Calu3 (cell line): ENCODE measurements at regions not wholly inside any gene's neighbourhood (a gene's known extent, or its start where the extent isn't known, plus 50 kb on each side); places are given as distances from the start of the nearest gene placed in this dataset.

Source experiments
- BruUV-seq: library from RNA; stranded (reverse); fragments of 400-500 nt; replicated peaks from 2 replicates; lab custom pipeline; 2021; lab: Mats Ljungman, UMichigan
- CTCF ChIA-PET: fragments of 300-600 bp; sonication (Branson Sonifier 250); formaldehyde crosslinking; loops from one replicate; lab custom pipeline; 2022; ENCODE audit warnings: antibody characterized with exemption; lab: Charles Lee
- DNase-seq: peaks from one replicate; pipeline ENCODE4 v3.0.0; 2022
- H3K27ac Mint-ChIP-seq: one replicate; pipeline ENCODE4 v1.8.0; 2022; ENCODE audit warnings: mixed read lengths; ENCODE audit not compliant: unreplicated experiment
- H3K27me3 Mint-ChIP-seq: one replicate; pipeline ENCODE4 v1.8.0; 2022; ENCODE audit warnings: mixed read lengths; ENCODE audit not compliant: unreplicated experiment
- H3K36me3 Mint-ChIP-seq: one replicate; pipeline ENCODE4 v1.8.0; 2022; ENCODE audit warnings: mild to moderate bottlenecking, moderate library complexity, mixed read lengths; ENCODE audit not compliant: insufficient read depth, unreplicated experiment
- H3K4me1 Mint-ChIP-seq: one replicate; pipeline ENCODE4 v1.8.0; 2022; ENCODE audit warnings: mild to moderate bottlenecking, low read depth, mixed read lengths; ENCODE audit not compliant: unreplicated experiment
- H3K4me3 Mint-ChIP-seq: one replicate; pipeline ENCODE4 v1.8.0; 2022; ENCODE audit warnings: mild to moderate bottlenecking, low read depth, moderate library complexity, mixed read lengths; ENCODE audit not compliant: unreplicated experiment
- H3K9me3 Mint-ChIP-seq: one replicate; pipeline ENCODE4 v1.8.0; 2022; ENCODE audit warnings: low read depth, mixed read lengths; ENCODE audit not compliant: unreplicated experiment
- CTCF ChIP-seq: fragments of 200-600 bp; IDR thresholded peaks from one replicate; pipeline ENCODE4 v1.8.0; 2022; ENCODE audit warnings: antibody characterized with exemption; ENCODE audit not compliant: unreplicated experiment
- intact Hi-C: fragments of 100-400 bp; cut with micrococcal nuclease; formaldehyde crosslinking; loops from one replicate; pipeline ENCODE4 v1.10.0; 2022; ENCODE audit not compliant: unreplicated experiment

- Mint-ChIP-seq H3K27ac (no peak overlapping the region), H3K4me1 (no peaks in the 10 kb centered on the region), H3K36me3 (peaks cover 3% of the 10 kb centered on the region), H3K9me3 (peaks cover 5% of the 10 kb centered on the region), H3K4me3 (no peak overlapping the region), H3K27me3 (peaks cover 7% of the 10 kb centered on the region)
- TF ChIP-seq CTCF = no peak
- CTCF ChIA-PET = no interaction called here
- DNase-seq = no peak
- no TSS peak for BruUV-seq
- intact Hi-C loops = no loop called here
Observed at GRCh38 chr13:20291037-20291436, 58.9 kb upstream of the GJB6 start.

- CTCF ChIA-PET = no interaction called here
- no peak for TF ChIP-seq CTCF
- no peaks in the 10 kb centered on the region for H3K27me3 Mint-ChIP-seq
- H3K36me3 Mint-ChIP-seq = no peaks in the 10 kb centered on the region
- no TSS peak for BruUV-seq
- H3K27ac Mint-ChIP-seq = no peak overlapping the region
- no peak for DNase-seq
- H3K9me3 Mint-ChIP-seq = peaks cover 8% of the 10 kb centered on the region
- intact Hi-C loops = no loop called here
- H3K4me1 Mint-ChIP-seq = no peaks in the 10 kb centered on the region
- no peak overlapping the region for H3K4me3 Mint-ChIP-seq
Observed at GRCh38 chr13:20288561-20288960, 56.4 kb upstream of the GJB6 start.

GRCh38 chr13:20287976-20288375 is 55.9 kb upstream of the GJB6 start:
- intact Hi-C loops = no loop called here
- H3K27ac Mint-ChIP-seq = no peak overlapping the region
- H3K9me3 Mint-ChIP-seq = peaks cover 8% of the 10 kb centered on the region
- no peak overlapping the region for H3K4me3 Mint-ChIP-seq
- H3K4me1 Mint-ChIP-seq = no peaks in the 10 kb centered on the region
- BruUV-seq = no TSS peak
- TF ChIP-seq CTCF = no peak
- H3K27me3 Mint-ChIP-seq = no peaks in the 10 kb centered on the region
- DNase-seq = no peak
- CTCF ChIA-PET = no interaction called here
- H3K36me3 Mint-ChIP-seq = no peaks in the 10 kb centered on the region

- no peak for TF ChIP-seq CTCF
- no peak for DNase-seq
- no peak overlapping the region for H3K27ac Mint-ChIP-seq
- H3K36me3 Mint-ChIP-seq = no peaks in the 10 kb centered on the region
- H3K4me1 Mint-ChIP-seq = no peaks in the 10 kb centered on the region
- peaks cover 10% of the 10 kb centered on the region for H3K9me3 Mint-ChIP-seq
- no peaks in the 10 kb centered on the region for H3K27me3 Mint-ChIP-seq
- CTCF ChIA-PET = no interaction called here
- BruUV-seq = no TSS peak
- intact Hi-C loops = no loop called here
- H3K4me3 Mint-ChIP-seq = no peak overlapping the region
Observed at GRCh38 chr13:20285530-20285929, 53.4 kb upstream of the GJB6 start.
